Medulla oblongata (tissue), 1 donor: ENCODE measurements at regions not wholly inside any gene's neighbourhood (a gene's known extent, or its start where the extent isn't known, plus 50 kb on each side); places are given as distances from the start of the nearest gene placed in this dataset.

Experiments used
- DNase-seq: peaks from one replicate; pipeline ENCODE4 v3.0.0-alpha.2; 2015; ENCODE audit errors: extremely low spot score

GRCh38 chr7:17019106-17019505, 137.3 kb upstream of the AGR3 start:
- no peak for DNase-seq

- DNase-seq, result no peak
Observed at GRCh38 chr7:17020250-17020649, 138.5 kb upstream of the AGR3 start.

- no peak for DNase-seq
Observed at GRCh38 chr7:17021205-17021604, 139.4 kb upstream of the AGR3 start.

GRCh38 chr7:17022920-17023319, 141.1 kb upstream of the AGR3 start:
- no peak for DNase-seq

- DNase-seq, result no peak
Observed at GRCh38 chr7:17026269-17026668, 144.5 kb upstream of the AGR3 start.

- no peak for DNase-seq
Observed at GRCh38 chr7:17027143-17027788, 145.5 kb upstream of the AGR3 start.

- no peak for DNase-seq
Observed at GRCh38 chr7:17027789-17028152, 146.0 kb upstream of the AGR3 start.

- DNase-seq, result no peak
Observed at GRCh38 chr7:17029150-17029549, 147.4 kb upstream of the AGR3 start.

GRCh38 chr7:17030559-17030958, 148.8 kb upstream of the AGR3 start:
- DNase-seq, result no peak

- DNase-seq, result no peak
Observed at GRCh38 chr7:17031906-17032551, 150.2 kb upstream of the AGR3 start.

- DNase-seq, result no peak
Observed at GRCh38 chr7:17033245-17033644, 151.5 kb upstream of the AGR3 start.

GRCh38 chr7:17036584-17036983, 154.8 kb upstream of the AGR3 start:
- no peak for DNase-seq

GRCh38 chr7:17037356-17037755, 155.6 kb upstream of the AGR3 start:
- DNase-seq, result no peak

GRCh38 chr7:17038160-17038782, 156.5 kb upstream of the AGR3 start:
- no peak for DNase-seq

GRCh38 chr7:17038783-17039170, 157.0 kb upstream of the AGR3 start:
- DNase-seq, result no peak

- DNase-seq, result no peak
Observed at GRCh38 chr7:17039372-17039771, 157.6 kb upstream of the AGR3 start.

- DNase-seq, result no peak
Observed at GRCh38 chr7:17040716-17041115, 158.9 kb upstream of the AGR3 start.

GRCh38 chr7:17041324-17041723, 159.5 kb upstream of the AGR3 start:
- DNase-seq, result peak; percentile 21

GRCh38 chr7:17042211-17042610, 160.4 kb upstream of the AGR3 start:
- DNase-seq, result no peak

GRCh38 chr7:17043012-17043877, 161.5 kb upstream of the AGR3 start:
- no peak for DNase-seq

- DNase-seq, result no peak
Observed at GRCh38 chr7:17044396-17044795, 162.6 kb upstream of the AGR3 start.

GRCh38 chr7:17044861-17045260, 163.1 kb upstream of the AGR3 start:
- DNase-seq, result no peak
